HG02938 (cell line): ENCODE measurements at regions not wholly inside any gene's neighbourhood (a gene's known extent, or its start where the extent isn't known, plus 50 kb on each side); places are given as distances from the start of the nearest gene placed in this dataset.
"Not testable (repeated sequence)": the region's sequence is repeated elsewhere in the genome, so short reads cannot be mapped to it uniquely, and the experiment has no call there.

Source experiments
- ATAC-seq: cut with Tn5 transposase; IDR thresholded peaks from one replicate; pipeline ENCODE4 v1.9.1; 2021; ENCODE audit warnings: mild to moderate bottlenecking, moderate library complexity; ENCODE audit not compliant: unreplicated experiment

- not testable (repeated sequence) for ATAC-seq
Observed at GRCh38 chr5:99478450-99478849, 549.6 kb upstream of the CHD1 start.

GRCh38 chr5:99473328-99473727 lies 544.5 kb upstream of the CHD1 start:
- not testable (repeated sequence) for ATAC-seq

- not testable (repeated sequence) for ATAC-seq
Observed at GRCh38 chr5:99471726-99472125, 542.9 kb upstream of the CHD1 start.

- ATAC-seq, result not testable (repeated sequence)
Observed at GRCh38 chr5:99471178-99471577, 542.4 kb upstream of the CHD1 start.

- ATAC-seq, result not testable (repeated sequence)
Observed at GRCh38 chr5:99470636-99471035, 541.8 kb upstream of the CHD1 start.

GRCh38 chr5:99460701-99461100 lies 531.9 kb upstream of the CHD1 start:
- no peak for ATAC-seq

- ATAC-seq, result no peak
Observed at GRCh38 chr5:99453196-99453595, 524.4 kb upstream of the CHD1 start.

GRCh38 chr5:99449786-99450185 lies 521.0 kb upstream of the CHD1 start:
- ATAC-seq, result no peak

- ATAC-seq, result no peak
Observed at GRCh38 chr5:99445805-99446204, 517.0 kb upstream of the CHD1 start.

- ATAC-seq, result no peak
Observed at GRCh38 chr5:99441235-99441634, 512.4 kb upstream of the CHD1 start.

- no peak for ATAC-seq
Observed at GRCh38 chr5:99438619-99439018, 509.8 kb upstream of the CHD1 start.

- ATAC-seq, result no peak
Observed at GRCh38 chr5:99437986-99438385, 509.2 kb upstream of the CHD1 start.

GRCh38 chr5:99423396-99423795 lies 494.6 kb upstream of the CHD1 start:
- not testable (repeated sequence) for ATAC-seq

GRCh38 chr5:99418640-99419039 lies 489.8 kb upstream of the CHD1 start:
- ATAC-seq, result not testable (repeated sequence)

- ATAC-seq, result not testable (repeated sequence)
Observed at GRCh38 chr5:99410386-99410785, 481.6 kb upstream of the CHD1 start.

- not testable (repeated sequence) for ATAC-seq
Observed at GRCh38 chr5:99404764-99405302, 476.0 kb upstream of the CHD1 start.

GRCh38 chr5:99400571-99400970 lies 471.8 kb upstream of the CHD1 start:
- ATAC-seq, result not testable (repeated sequence)

GRCh38 chr5:99398976-99399375 lies 470.2 kb upstream of the CHD1 start:
- ATAC-seq, result no peak

GRCh38 chr5:99386406-99387077 lies 457.7 kb upstream of the CHD1 start:
- no peak for ATAC-seq

GRCh38 chr5:99379187-99379586 lies 450.4 kb upstream of the CHD1 start:
- no peak for ATAC-seq

GRCh38 chr5:99378443-99378842 lies 449.6 kb upstream of the CHD1 start:
- no peak for ATAC-seq

GRCh38 chr5:99369797-99370593 lies 441.2 kb upstream of the CHD1 start:
- ATAC-seq, result no peak
